GM20000 (cell line): ENCODE measurements at regions not wholly inside any gene's neighbourhood (a gene's known extent, or its start where the extent isn't known, plus 50 kb on each side); places are given as distances from the start of the nearest gene placed in this dataset.

Experiments
- DNase-seq: peaks from one replicate; pipeline ENCODE4 v3.0.0; 2012; ENCODE audit warnings: low spot score
- CTCF ChIP-seq: IDR thresholded peaks from 2 replicates; pipeline ENCODE4 v1.5.1; 2012; ENCODE audit warnings: mild to moderate bottlenecking, control low read depth; ENCODE audit errors: extremely low read depth, missing control alignments

- no peak for DNase-seq
- TF ChIP-seq CTCF = no peak
Observed at GRCh38 chr7:84390845-84391244, 196.3 kb upstream of the SEMA3A start.

GRCh38 chr7:84389242-84389641 is 194.7 kb upstream of the SEMA3A start:
- DNase-seq = peak; percentile 18
- no peak for TF ChIP-seq CTCF

GRCh38 chr7:84387595-84387994 is 193.0 kb upstream of the SEMA3A start:
- no peak for TF ChIP-seq CTCF
- no peak for DNase-seq

GRCh38 chr7:84384417-84384816 is 189.8 kb upstream of the SEMA3A start:
- DNase-seq = no peak
- no peak for TF ChIP-seq CTCF

GRCh38 chr7:84379446-84379845 is 184.9 kb upstream of the SEMA3A start:
- DNase-seq = no peak
- no peak for TF ChIP-seq CTCF

- no peak for TF ChIP-seq CTCF
- no peak for DNase-seq
Observed at GRCh38 chr7:84372712-84373111, 178.1 kb upstream of the SEMA3A start.

- DNase-seq = no peak
- TF ChIP-seq CTCF = no peak
Observed at GRCh38 chr7:84372155-84372621, 177.6 kb upstream of the SEMA3A start.
